ENCODE measurements at regions not wholly inside any gene's neighbourhood (a gene's known extent, or its start where the extent isn't known, plus 50 kb on each side); places are given as distances from the start of the nearest gene placed in this dataset.
"Not testable (repeated sequence)": the region's sequence is repeated elsewhere in the genome, so short reads cannot be mapped to it uniquely, and the experiment has no call there.

DNA sequence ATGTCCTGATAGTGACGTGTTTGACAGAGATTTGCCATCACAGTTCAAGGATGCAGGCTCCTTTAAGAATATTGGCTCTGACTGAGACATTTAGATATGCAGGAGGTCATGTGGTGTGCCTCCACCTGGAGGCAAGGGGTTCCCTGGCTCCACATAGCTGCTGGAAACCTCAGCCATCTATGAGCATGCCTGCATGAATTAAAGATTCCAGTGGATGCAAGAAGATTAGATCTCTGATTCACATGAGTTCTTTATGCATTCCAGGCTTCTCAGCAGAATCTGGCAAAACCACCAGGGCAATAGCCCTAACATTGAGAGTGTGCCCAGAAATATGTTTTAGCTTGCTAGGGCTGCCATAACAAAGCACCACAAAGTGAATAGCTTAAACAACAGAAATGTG lies 298.5 kb upstream of the AADAT start:
- no peaks in the 10 kb centered on the region for H3K4me1 ChIP-seq (ENCODE audit: control insufficient read depth in 1 of 2, insufficient read depth in 2 of 2, low read length in 2 of 2)
- H3K9me3 ChIP-seq (ENCODE audit: control insufficient read depth in 1 of 2, low read length in 2 of 2), result no peaks in the 10 kb centered on the region
- no peaks in the 10 kb centered on the region for H3K36me3 ChIP-seq (ENCODE audit: control insufficient read depth in 1 of 2, insufficient read depth in 2 of 2, low read length in 2 of 2)
- no peak overlapping the region for H3K9ac ChIP-seq (ENCODE audit: low read depth in 1 of 2, low read length in 2 of 2)
- H3K4me3 ChIP-seq (ENCODE audit: low read depth in 1 of 2, low read length in 2 of 2), result no peak overlapping the region
- H3K27ac ChIP-seq (ENCODE audit: low read depth, low read length), result no peak overlapping the region
- no peaks in the 10 kb centered on the region for H3K27me3 ChIP-seq (ENCODE audit: control insufficient read depth in 1 of 2, insufficient read depth in 2 of 2, low read length in 2 of 2)

DNA sequence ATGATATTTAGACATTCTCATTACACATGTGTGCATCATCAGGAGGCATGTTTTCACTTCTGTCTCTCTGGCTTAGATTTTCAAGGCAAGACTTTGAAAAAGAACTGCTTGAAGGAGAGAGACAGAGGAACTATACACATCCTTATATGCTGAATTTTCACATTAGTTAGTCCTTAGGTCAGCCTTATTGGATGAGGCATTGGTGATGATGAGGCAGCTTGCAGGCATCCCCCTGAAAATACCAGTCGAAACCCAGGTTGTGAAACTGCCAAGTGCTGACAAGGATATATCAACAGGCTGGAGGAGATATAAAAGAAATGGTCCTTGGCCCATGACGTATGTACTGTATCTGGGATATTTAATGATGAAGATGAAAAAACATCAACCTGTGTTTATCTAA lies 297.2 kb upstream of the AADAT start:
- Histone ChIP-seq H3K27ac (ENCODE audit: low read depth, low read length) (no peak overlapping the region), H3K9me3 (ENCODE audit: control insufficient read depth in 1 of 2, low read length in 2 of 2) (no peaks in the 10 kb centered on the region), H3K9ac (ENCODE audit: low read depth in 1 of 2, low read length in 2 of 2) (no peak overlapping the region), H3K4me1 (ENCODE audit: control insufficient read depth in 1 of 2, insufficient read depth in 2 of 2, low read length in 2 of 2) (no peaks in the 10 kb centered on the region), H3K36me3 (ENCODE audit: control insufficient read depth in 1 of 2, insufficient read depth in 2 of 2, low read length in 2 of 2) (no peaks in the 10 kb centered on the region), H3K4me3 (ENCODE audit: low read depth in 1 of 2, low read length in 2 of 2) (no peak overlapping the region), H3K27me3 (ENCODE audit: control insufficient read depth in 1 of 2, insufficient read depth in 2 of 2, low read length in 2 of 2) (no peaks in the 10 kb centered on the region)

DNA sequence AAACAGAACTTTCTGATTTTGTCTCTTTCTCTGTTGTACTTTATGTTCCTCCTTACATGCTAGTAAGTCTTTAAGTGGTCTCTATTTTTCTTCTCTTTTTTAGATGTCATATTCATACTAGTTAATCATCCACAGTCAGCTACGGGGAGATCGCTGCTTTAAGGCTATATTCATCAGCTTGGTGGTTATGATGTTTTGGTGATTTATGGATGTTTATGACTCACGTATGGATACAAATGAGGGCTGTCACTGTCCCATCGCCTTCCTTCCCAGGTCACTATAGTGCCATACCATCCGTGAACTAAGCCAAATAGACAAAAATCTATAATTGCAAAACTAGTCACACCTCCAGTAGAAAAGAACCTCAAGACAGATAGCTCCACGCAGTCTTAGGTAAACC lies 296.8 kb upstream of the AADAT start:
- no peak overlapping the region for H3K27ac ChIP-seq (ENCODE audit: low read depth, low read length)
- H3K36me3 ChIP-seq (ENCODE audit: control insufficient read depth in 1 of 2, insufficient read depth in 2 of 2, low read length in 2 of 2), result no peaks in the 10 kb centered on the region
- no peaks in the 10 kb centered on the region for H3K4me1 ChIP-seq (ENCODE audit: control insufficient read depth in 1 of 2, insufficient read depth in 2 of 2, low read length in 2 of 2)
- no peak overlapping the region for H3K4me3 ChIP-seq (ENCODE audit: low read depth in 1 of 2, low read length in 2 of 2)
- no peaks in the 10 kb centered on the region for H3K9me3 ChIP-seq (ENCODE audit: control insufficient read depth in 1 of 2, low read length in 2 of 2)
- no peaks in the 10 kb centered on the region for H3K27me3 ChIP-seq (ENCODE audit: control insufficient read depth in 1 of 2, insufficient read depth in 2 of 2, low read length in 2 of 2)
- no peak overlapping the region for H3K9ac ChIP-seq (ENCODE audit: low read depth in 1 of 2, low read length in 2 of 2)

DNA sequence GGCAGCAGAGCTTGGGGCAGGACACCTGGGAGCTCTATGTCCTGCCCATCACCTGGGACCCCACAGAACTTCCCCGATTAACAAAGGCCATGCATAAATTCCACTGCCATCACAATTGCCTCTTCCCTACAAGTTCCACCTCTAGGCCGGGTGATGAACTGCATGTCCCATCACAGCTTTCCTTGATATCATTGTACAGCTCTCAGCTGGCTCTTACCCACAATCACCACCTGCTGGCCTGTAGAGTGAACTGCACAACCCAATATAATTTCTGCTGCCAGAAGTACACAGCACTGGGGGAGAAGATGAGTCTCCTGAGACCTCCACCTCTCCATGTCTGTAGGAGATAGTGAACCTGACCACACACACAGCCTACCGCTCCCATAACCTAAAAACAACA lies 285.0 kb upstream of the AADAT start:
- H3K27ac ChIP-seq (ENCODE audit: low read depth, low read length), result no peak overlapping the region
- no peaks in the 10 kb centered on the region for H3K4me1 ChIP-seq (ENCODE audit: control insufficient read depth in 1 of 2, insufficient read depth in 2 of 2, low read length in 2 of 2)
- no peaks in the 10 kb centered on the region for H3K9me3 ChIP-seq (ENCODE audit: control insufficient read depth in 1 of 2, low read length in 2 of 2)
- H3K4me3 ChIP-seq (ENCODE audit: low read depth in 1 of 2, low read length in 2 of 2), result no peak overlapping the region
- H3K27me3 ChIP-seq (ENCODE audit: control insufficient read depth in 1 of 2, insufficient read depth in 2 of 2, low read length in 2 of 2), result no peaks in the 10 kb centered on the region
- H3K9ac ChIP-seq (ENCODE audit: low read depth in 1 of 2, low read length in 2 of 2), result no peak overlapping the region
- H3K36me3 ChIP-seq (ENCODE audit: control insufficient read depth in 1 of 2, insufficient read depth in 2 of 2, low read length in 2 of 2), result no peaks in the 10 kb centered on the region

DNA sequence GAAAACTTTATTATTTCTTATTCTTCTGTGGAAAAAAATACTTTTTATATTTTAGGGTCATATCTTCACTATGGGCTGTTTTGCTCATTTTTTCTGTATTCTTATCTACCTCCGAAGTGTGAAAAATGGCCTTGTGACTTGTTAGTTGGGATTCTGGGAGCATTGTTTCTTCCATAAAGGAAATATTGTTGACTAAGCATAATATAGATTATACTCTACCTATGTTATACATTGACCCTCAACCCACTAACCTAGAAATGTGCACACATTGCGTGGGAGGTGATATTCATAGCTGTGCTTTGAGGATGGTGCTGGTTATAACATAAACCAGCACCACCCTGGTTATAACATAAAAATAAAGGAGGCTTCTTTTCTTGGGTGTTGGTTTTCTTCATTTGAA lies 259.2 kb upstream of the AADAT start:
- Histone ChIP-seq H3K4me1 (ENCODE audit: control insufficient read depth in 1 of 2, insufficient read depth in 2 of 2, low read length in 2 of 2) (no peaks in the 10 kb centered on the region), H3K4me3 (ENCODE audit: low read depth in 1 of 2, low read length in 2 of 2) (no peak overlapping the region), H3K9me3 (ENCODE audit: control insufficient read depth in 1 of 2, low read length in 2 of 2) (no peaks in the 10 kb centered on the region), H3K9ac (ENCODE audit: low read depth in 1 of 2, low read length in 2 of 2) (no peak overlapping the region), H3K36me3 (ENCODE audit: control insufficient read depth in 1 of 2, insufficient read depth in 2 of 2, low read length in 2 of 2) (no peaks in the 10 kb centered on the region), H3K27me3 (ENCODE audit: control insufficient read depth in 1 of 2, insufficient read depth in 2 of 2, low read length in 2 of 2) (no peaks in the 10 kb centered on the region), H3K27ac (ENCODE audit: low read depth, low read length) (no peak overlapping the region)

DNA sequence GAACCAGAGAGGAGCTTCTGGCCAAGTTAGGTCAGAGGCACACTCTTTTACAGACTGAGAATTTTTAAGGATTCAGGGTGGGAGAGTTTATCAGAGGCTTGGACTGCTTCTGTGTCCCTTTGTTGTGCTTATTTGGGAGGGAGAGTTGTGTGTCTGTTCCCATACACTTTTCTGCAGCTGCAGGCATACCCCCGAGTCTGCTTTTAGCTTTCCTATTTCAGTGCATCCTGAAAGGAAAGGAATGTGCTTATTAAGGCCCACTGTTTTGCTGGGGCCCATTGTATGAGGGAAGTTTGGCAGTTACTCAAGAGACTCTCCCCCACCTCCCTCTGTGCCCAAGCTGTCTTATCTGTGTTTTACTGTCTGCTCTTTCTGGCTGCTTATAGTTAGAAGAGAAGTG lies 257.4 kb upstream of the AADAT start:
- H3K4me3 ChIP-seq (ENCODE audit: low read depth in 1 of 2, low read length in 2 of 2); H3K9me3 ChIP-seq (ENCODE audit: control insufficient read depth in 1 of 2, low read length in 2 of 2); H3K27ac ChIP-seq (ENCODE audit: low read depth, low read length); H3K27me3 ChIP-seq (ENCODE audit: control insufficient read depth in 1 of 2, insufficient read depth in 2 of 2, low read length in 2 of 2); H3K36me3 ChIP-seq (ENCODE audit: control insufficient read depth in 1 of 2, insufficient read depth in 2 of 2, low read length in 2 of 2); H3K4me1 ChIP-seq (ENCODE audit: control insufficient read depth in 1 of 2, insufficient read depth in 2 of 2, low read length in 2 of 2); H3K9ac ChIP-seq (ENCODE audit: low read depth in 1 of 2, low read length in 2 of 2): not testable (repeated sequence)

DNA sequence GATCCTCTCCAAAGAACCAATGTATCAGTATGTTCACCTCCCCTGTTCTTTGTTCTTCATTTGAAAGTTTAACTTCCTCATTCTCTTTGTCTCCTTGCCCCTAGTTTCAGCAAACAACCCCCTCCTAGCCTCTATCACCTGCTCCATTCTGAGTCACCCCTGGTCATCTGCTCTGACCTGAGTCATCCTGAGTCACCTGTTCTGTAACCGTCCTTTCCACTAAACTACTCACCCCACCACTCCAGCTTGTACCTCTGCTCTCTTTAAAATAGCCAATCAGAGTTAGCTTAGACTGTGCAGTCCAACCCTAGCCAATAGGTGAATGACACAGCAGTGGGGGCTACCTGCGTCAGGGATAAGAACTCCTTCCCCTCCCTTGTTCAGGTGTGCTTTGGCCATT lies 249.8 kb upstream of the AADAT start:
- no peaks in the 10 kb centered on the region for H3K9me3 ChIP-seq (ENCODE audit: control insufficient read depth in 1 of 2, low read length in 2 of 2)
- no peaks in the 10 kb centered on the region for H3K4me1 ChIP-seq (ENCODE audit: control insufficient read depth in 1 of 2, insufficient read depth in 2 of 2, low read length in 2 of 2)
- no peak overlapping the region for H3K27ac ChIP-seq (ENCODE audit: low read depth, low read length)
- no peak overlapping the region for H3K9ac ChIP-seq (ENCODE audit: low read depth in 1 of 2, low read length in 2 of 2)
- H3K27me3 ChIP-seq (ENCODE audit: control insufficient read depth in 1 of 2, insufficient read depth in 2 of 2, low read length in 2 of 2), result no peaks in the 10 kb centered on the region
- H3K4me3 ChIP-seq (ENCODE audit: low read depth in 1 of 2, low read length in 2 of 2), result no peak overlapping the region
- H3K36me3 ChIP-seq (ENCODE audit: control insufficient read depth in 1 of 2, insufficient read depth in 2 of 2, low read length in 2 of 2), result no peaks in the 10 kb centered on the region

DNA sequence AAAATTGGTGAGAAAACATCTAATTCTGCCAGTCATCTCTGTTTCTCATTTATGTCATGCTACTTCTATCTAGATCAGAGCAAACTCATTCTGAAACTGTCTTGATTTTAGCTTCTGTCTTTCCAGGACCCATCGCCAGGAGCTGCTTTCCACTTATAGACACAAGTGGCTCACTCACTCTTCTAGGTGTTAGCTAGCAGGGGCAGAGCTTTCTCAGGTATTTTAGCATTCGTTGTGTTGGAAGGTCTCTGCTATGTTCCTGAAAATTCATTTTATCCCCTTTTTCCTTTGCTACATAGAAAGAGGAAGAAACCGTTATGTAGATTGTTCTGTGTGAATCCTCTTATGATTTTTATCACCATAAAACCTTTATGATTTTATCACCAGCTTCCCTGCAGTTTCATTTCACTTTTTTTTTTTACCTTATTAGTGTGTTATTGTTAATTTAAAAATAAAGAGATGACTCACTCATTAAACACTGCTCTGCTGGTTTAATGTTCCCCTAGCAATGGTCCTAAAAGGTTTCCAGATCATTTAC lies 246.6 kb upstream of the AADAT start:
- Histone ChIP-seq H3K4me1 (ENCODE audit: control insufficient read depth in 1 of 2, insufficient read depth in 2 of 2, low read length in 2 of 2) (no peaks in the 10 kb centered on the region), H3K4me3 (ENCODE audit: low read depth in 1 of 2, low read length in 2 of 2) (no peak overlapping the region), H3K27ac (ENCODE audit: low read depth, low read length) (no peak overlapping the region), H3K27me3 (ENCODE audit: control insufficient read depth in 1 of 2, insufficient read depth in 2 of 2, low read length in 2 of 2) (no peaks in the 10 kb centered on the region), H3K36me3 (ENCODE audit: control insufficient read depth in 1 of 2, insufficient read depth in 2 of 2, low read length in 2 of 2) (no peaks in the 10 kb centered on the region), H3K9me3 (ENCODE audit: control insufficient read depth in 1 of 2, low read length in 2 of 2) (no peaks in the 10 kb centered on the region), H3K9ac (ENCODE audit: low read depth in 1 of 2, low read length in 2 of 2) (no peak overlapping the region)

DNA sequence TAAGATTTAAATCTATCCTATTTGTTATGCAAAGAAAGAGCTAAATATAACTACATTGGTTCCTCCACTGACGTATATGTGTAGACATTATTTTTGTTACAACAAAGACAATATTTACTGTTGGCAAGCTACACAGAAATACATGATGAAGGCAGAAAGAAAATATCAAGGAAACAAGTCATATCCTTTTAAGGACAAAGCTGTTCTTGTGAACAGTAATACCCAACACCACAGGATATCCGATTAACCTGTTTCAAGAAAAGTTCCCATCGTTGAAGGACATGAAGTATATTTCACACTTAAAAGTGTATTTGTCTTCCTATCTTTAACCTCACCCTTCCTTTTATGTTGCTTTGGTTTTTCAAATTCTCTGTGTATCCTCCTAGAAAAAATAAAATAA lies 235.8 kb upstream of the AADAT start:
- no peaks in the 10 kb centered on the region for H3K9me3 ChIP-seq (ENCODE audit: control insufficient read depth in 1 of 2, low read length in 2 of 2)
- no peaks in the 10 kb centered on the region for H3K36me3 ChIP-seq (ENCODE audit: control insufficient read depth in 1 of 2, insufficient read depth in 2 of 2, low read length in 2 of 2)
- no peaks in the 10 kb centered on the region for H3K4me1 ChIP-seq (ENCODE audit: control insufficient read depth in 1 of 2, insufficient read depth in 2 of 2, low read length in 2 of 2)
- no peak overlapping the region for H3K4me3 ChIP-seq (ENCODE audit: low read depth in 1 of 2, low read length in 2 of 2)
- H3K27ac ChIP-seq (ENCODE audit: low read depth, low read length), result no peak overlapping the region
- no peaks in the 10 kb centered on the region for H3K27me3 ChIP-seq (ENCODE audit: control insufficient read depth in 1 of 2, insufficient read depth in 2 of 2, low read length in 2 of 2)
- H3K9ac ChIP-seq (ENCODE audit: low read depth in 1 of 2, low read length in 2 of 2), result no peak overlapping the region

DNA sequence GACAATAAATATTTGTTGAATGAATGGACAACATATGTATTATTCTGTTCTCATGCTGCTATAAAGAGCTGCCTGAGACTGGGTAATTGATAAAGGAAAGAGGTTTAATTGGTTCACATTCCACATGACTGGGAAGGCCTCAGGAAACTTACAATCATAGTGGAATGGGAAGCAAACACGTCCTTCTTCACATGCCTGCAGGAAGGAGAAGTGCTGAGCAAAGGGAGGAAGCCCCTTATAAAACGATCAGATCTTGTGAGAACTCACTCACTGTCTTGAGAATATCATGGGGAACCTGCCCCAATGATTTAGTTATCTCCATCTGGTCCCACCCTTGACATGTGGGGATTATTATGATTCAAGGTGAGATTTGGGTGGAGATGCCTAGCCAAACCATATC lies 233.9 kb upstream of the AADAT start:
- Histone ChIP-seq H3K27ac (ENCODE audit: low read depth, low read length) (no peak overlapping the region), H3K4me3 (ENCODE audit: low read depth in 1 of 2, low read length in 2 of 2) (no peak overlapping the region), H3K9me3 (ENCODE audit: control insufficient read depth in 1 of 2, low read length in 2 of 2) (no peaks in the 10 kb centered on the region), H3K27me3 (ENCODE audit: control insufficient read depth in 1 of 2, insufficient read depth in 2 of 2, low read length in 2 of 2) (no peaks in the 10 kb centered on the region), H3K4me1 (ENCODE audit: control insufficient read depth in 1 of 2, insufficient read depth in 2 of 2, low read length in 2 of 2) (no peaks in the 10 kb centered on the region), H3K9ac (ENCODE audit: low read depth in 1 of 2, low read length in 2 of 2) (no peak overlapping the region), H3K36me3 (ENCODE audit: control insufficient read depth in 1 of 2, insufficient read depth in 2 of 2, low read length in 2 of 2) (no peaks in the 10 kb centered on the region)

DNA sequence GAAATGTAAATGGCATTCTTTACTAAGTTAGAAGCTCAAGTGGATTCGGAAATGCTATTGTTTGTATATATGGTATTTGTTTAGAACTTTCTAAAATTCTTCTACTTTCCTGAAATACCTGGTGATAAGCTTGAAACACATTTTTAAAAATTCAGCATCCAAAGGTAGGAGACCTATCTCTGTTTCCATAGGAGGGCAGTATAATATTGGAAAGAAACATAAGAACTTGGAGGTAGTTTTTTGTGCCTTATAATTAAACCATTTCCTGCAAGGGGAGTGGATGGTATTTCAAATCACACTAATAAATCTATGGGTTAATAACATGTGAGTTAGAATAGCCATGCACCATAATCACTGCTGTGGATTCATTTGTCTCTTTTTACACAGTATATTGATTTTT lies 217.4 kb upstream of the AADAT start:
- Histone ChIP-seq H3K9me3 (ENCODE audit: control insufficient read depth in 1 of 2, low read length in 2 of 2) (no peaks in the 10 kb centered on the region), H3K27me3 (ENCODE audit: control insufficient read depth in 1 of 2, insufficient read depth in 2 of 2, low read length in 2 of 2) (no peaks in the 10 kb centered on the region), H3K36me3 (ENCODE audit: control insufficient read depth in 1 of 2, insufficient read depth in 2 of 2, low read length in 2 of 2) (no peaks in the 10 kb centered on the region), H3K4me3 (ENCODE audit: low read depth in 1 of 2, low read length in 2 of 2) (no peak overlapping the region), H3K9ac (ENCODE audit: low read depth in 1 of 2, low read length in 2 of 2) (no peak overlapping the region), H3K27ac (ENCODE audit: low read depth, low read length) (no peak overlapping the region), H3K4me1 (ENCODE audit: control insufficient read depth in 1 of 2, insufficient read depth in 2 of 2, low read length in 2 of 2) (peaks cover 0 to 15% of the 10 kb centered on the region in 2 donors)

All from duodenal mucosa (tissue), 2 donors.